ENCODE measurements at regions not wholly inside any gene's neighbourhood (a gene's known extent, or its start where the extent isn't known, plus 50 kb on each side); places are given as distances from the start of the nearest gene placed in this dataset.

DNA sequence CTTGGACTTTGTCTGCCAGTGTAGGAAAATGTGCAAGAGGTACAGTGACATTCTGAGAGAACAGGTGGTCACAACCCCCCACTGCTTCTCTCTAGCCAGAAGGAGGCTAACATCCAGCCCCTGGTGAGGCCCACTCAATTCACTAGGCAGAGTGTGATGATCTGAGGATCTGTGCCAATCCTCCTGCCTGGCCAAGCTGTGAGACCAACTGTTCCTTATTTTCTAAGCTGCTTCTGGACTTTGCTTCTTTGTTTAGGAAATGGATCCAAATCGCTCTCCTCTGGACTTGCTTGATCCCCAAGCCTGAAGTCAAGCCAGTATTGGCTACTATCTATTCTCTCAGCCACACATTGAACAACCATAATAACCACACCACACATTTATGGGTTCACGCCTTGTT, 202.8 kb downstream of the PIK3C3 start:
- TF ChIP-seq, protein P1, sequence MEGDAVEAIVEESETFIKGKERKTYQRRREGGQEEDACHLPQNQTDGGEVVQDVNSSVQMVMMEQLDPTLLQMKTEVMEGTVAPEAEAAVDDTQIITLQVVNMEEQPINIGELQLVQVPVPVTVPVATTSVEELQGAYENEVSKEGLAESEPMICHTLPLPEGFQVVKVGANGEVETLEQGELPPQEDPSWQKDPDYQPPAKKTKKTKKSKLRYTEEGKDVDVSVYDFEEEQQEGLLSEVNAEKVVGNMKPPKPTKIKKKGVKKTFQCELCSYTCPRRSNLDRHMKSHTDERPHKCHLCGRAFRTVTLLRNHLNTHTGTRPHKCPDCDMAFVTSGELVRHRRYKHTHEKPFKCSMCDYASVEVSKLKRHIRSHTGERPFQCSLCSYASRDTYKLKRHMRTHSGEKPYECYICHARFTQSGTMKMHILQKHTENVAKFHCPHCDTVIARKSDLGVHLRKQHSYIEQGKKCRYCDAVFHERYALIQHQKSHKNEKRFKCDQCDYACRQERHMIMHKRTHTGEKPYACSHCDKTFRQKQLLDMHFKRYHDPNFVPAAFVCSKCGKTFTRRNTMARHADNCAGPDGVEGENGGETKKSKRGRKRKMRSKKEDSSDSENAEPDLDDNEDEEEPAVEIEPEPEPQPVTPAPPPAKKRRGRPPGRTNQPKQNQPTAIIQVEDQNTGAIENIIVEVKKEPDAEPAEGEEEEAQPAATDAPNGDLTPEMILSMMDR (IDR thresholded peaks at IDR 0.05), result no peak

DNA sequence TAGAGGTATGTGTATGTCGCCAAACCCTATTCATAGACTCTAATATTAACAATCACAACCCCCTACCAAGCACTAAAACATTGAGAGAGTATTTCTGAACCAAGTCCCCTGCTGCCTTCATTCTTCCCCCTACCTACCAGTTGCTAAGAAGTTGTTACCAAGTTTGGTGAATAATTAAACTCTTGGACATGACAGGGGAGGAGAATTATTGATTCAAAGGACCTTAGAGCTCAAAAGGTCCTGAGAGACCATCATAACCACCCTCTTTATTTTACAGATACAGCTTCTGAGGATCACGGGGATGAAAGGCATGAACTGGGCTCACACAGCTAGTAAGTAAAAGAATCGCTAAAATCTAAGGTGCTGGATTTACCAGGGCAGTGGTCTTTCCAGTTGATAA, 204.1 kb downstream of the PIK3C3 start:
- TF ChIP-seq, protein P1 (IDR thresholded peaks at IDR 0.05), result no peak
- Histone ChIP-seq H3K4me3 (ENCODE audit: low read depth, low read length) (no peak overlapping the region), H3K9me3 (ENCODE audit: control insufficient read depth, low read length) (no peaks in the 10 kb centered on the region), H3K4me1 (no peaks in the 10 kb centered on the region), H3K27ac (no peak overlapping the region), H3K4me2 (ENCODE audit: low read length) (no peak overlapping the region), H3K36me3 (ENCODE audit: control insufficient read depth, insufficient read depth, low read length) (no peaks in the 10 kb centered on the region), H3K27me3 (ENCODE audit: control insufficient read depth, insufficient read depth, low read length) (no peaks in the 10 kb centered on the region), H2AFZ (no peak overlapping the region), H3K79me2 (no peaks in the 10 kb centered on the region), H3K9ac (no peak overlapping the region)

More for the DNA sequence above, 202.8 kb downstream of the PIK3C3 start:
- H3K9ac ChIP-seq, result no peak overlapping the region
- H3K27ac ChIP-seq, result no peak overlapping the region
- no peaks in the 10 kb centered on the region for H3K4me1 ChIP-seq
- H3K4me3 ChIP-seq (ENCODE audit: low read depth, low read length), result no peak overlapping the region
- no peaks in the 10 kb centered on the region for H3K79me2 ChIP-seq
- no peaks in the 10 kb centered on the region for H3K9me3 ChIP-seq (ENCODE audit: control insufficient read depth, low read length)
- H3K36me3 ChIP-seq (ENCODE audit: control insufficient read depth, insufficient read depth, low read length), result no peaks in the 10 kb centered on the region
- no peaks in the 10 kb centered on the region for H3K27me3 ChIP-seq (ENCODE audit: control insufficient read depth, insufficient read depth, low read length)
- no peak overlapping the region for H2AFZ ChIP-seq
- no peak overlapping the region for H3K4me2 ChIP-seq (ENCODE audit: low read length)

DNA sequence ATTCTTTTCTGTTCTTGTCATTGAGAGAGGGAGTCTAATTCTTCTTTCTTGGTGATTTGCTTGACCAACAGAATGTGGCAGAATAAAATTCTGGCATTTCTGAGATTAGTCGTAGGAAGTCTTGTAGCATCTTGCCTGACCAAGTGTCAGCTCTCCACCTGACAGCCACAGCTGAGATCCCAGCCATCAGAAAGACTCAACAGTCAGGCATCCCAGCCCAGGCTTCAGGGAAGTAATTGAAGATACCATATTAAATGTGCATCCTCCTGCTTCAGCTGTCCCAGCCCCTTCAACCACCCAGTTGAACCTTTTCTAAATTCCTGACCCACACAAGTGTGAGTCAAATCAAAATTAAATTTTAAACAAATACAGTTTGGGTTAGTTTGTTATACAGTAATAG, 208.3 kb downstream of the PIK3C3 start:
- Histone ChIP-seq H3K36me3 (ENCODE audit: control insufficient read depth, insufficient read depth, low read length) (no peaks in the 10 kb centered on the region), H3K4me1 (no peaks in the 10 kb centered on the region), H3K4me2 (ENCODE audit: low read length) (no peak overlapping the region), H3K27me3 (ENCODE audit: control insufficient read depth, insufficient read depth, low read length) (no peaks in the 10 kb centered on the region), H3K9me3 (ENCODE audit: control insufficient read depth, low read length) (no peaks in the 10 kb centered on the region), H3K9ac (no peak overlapping the region), H2AFZ (no peak overlapping the region), H3K4me3 (ENCODE audit: low read depth, low read length) (no peak overlapping the region), H3K27ac (no peak overlapping the region), H3K79me2 (no peaks in the 10 kb centered on the region)
- TF ChIP-seq, protein P1 (IDR thresholded peaks at IDR 0.05), result no peak

DNA sequence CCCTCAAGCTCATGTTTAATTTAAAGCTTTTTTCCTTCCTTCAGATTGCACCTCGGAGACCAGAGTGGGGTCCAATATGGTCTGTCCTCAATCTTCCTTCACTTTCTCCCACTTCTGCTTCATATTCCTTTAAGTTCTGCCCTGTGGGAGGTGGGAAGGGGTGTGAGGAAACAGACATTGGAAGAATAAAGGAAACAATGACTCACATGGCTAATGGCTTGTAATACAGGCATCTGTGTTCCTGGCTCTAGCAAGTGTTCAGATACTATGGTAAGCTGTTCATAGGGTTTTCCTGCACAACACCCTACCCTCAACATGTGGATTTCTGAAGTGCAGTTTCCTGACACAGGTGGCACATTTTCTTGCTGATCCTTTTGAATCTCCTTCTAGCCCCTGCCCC, 209.5 kb downstream of the PIK3C3 start:
- no peak overlapping the region for H3K27ac ChIP-seq

More for the DNA sequence above, 209.5 kb downstream of the PIK3C3 start:
- Histone ChIP-seq H3K9ac (no peak overlapping the region), H2AFZ (no peak overlapping the region), H3K36me3 (ENCODE audit: control insufficient read depth, insufficient read depth, low read length) (no peaks in the 10 kb centered on the region), H3K79me2 (no peaks in the 10 kb centered on the region), H3K4me2 (ENCODE audit: low read length) (no peak overlapping the region), H3K9me3 (ENCODE audit: control insufficient read depth, low read length) (no peaks in the 10 kb centered on the region), H3K4me3 (ENCODE audit: low read depth, low read length) (no peak overlapping the region), H3K27me3 (ENCODE audit: control insufficient read depth, insufficient read depth, low read length) (no peaks in the 10 kb centered on the region), H3K4me1 (no peaks in the 10 kb centered on the region)
- TF ChIP-seq, protein P1 (IDR thresholded peaks at IDR 0.05), result no peak

Measured in parathyroid adenoma (tissue), 2 donors.